HG03159 (cell line): ENCODE measurements at regions not wholly inside any gene's neighbourhood (a gene's known extent, or its start where the extent isn't known, plus 50 kb on each side); places are given as distances from the start of the nearest gene placed in this dataset.
"Not testable (repeated sequence)": the region's sequence is repeated elsewhere in the genome, so short reads cannot be mapped to it uniquely, and the experiment has no call there.

ENCODE experiments used
- ATAC-seq: cut with Tn5 transposase; IDR thresholded peaks from one replicate; pipeline ENCODE4 v1.9.1; 2021; ENCODE audit warnings: mild to moderate bottlenecking, moderate library complexity; ENCODE audit not compliant: unreplicated experiment

GRCh38 chr3:3902161-3902560 is 102.9 kb downstream of the LRRN1 start:
- ATAC-seq = no peak

- no peak for ATAC-seq
Measured at GRCh38 chr3:3906171-3906570, 106.9 kb downstream of the LRRN1 start.

- no peak for ATAC-seq
Measured at GRCh38 chr3:3907023-3907422, 107.8 kb downstream of the LRRN1 start.

GRCh38 chr3:3918763-3919162 is 119.5 kb downstream of the LRRN1 start:
- ATAC-seq = no peak

DNA sequence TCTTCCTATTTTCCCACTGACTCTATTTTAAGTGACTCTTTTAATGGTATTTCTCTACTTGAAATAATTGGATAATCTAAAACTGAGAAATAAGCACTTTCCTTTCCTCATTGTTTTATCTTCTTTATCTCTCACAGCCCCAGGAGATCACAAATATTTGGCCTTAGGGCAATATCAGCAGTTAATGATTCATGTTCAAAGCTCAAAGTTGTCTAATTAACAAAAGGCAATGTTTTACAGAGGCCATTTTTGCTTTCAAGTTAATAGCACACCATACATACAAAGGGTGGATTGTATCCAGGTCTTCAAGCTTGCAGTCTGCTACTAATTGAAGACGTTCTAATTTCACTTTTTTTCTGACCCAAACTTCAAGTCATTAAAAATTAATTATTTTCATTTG is 120.1 kb downstream of the LRRN1 start:
- ATAC-seq = no peak

GRCh38 chr3:3923619-3924018 is 124.4 kb downstream of the LRRN1 start:
- no peak for ATAC-seq

- ATAC-seq = no peak
Measured at GRCh38 chr3:3927198-3927597, 128.0 kb downstream of the LRRN1 start.

DNA sequence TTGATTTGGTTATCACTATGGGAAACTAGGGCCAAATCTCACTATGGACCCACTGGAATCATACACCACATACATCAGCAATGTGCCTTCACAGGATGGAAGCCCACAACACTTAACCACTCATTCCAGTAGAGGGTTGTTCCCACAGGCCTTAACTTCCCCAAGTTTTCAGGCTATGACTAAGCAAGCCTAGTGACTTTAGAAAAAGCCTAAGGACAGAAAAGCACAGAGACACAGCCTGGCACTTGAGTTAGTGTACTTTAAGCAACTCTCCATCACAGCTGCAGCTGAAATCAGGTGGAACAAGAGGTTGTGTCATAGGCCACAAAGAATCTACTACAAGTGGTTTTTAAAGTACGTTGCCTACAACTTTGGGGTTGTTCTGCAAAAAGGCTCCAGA is 128.7 kb downstream of the LRRN1 start:
- no peak for ATAC-seq

DNA sequence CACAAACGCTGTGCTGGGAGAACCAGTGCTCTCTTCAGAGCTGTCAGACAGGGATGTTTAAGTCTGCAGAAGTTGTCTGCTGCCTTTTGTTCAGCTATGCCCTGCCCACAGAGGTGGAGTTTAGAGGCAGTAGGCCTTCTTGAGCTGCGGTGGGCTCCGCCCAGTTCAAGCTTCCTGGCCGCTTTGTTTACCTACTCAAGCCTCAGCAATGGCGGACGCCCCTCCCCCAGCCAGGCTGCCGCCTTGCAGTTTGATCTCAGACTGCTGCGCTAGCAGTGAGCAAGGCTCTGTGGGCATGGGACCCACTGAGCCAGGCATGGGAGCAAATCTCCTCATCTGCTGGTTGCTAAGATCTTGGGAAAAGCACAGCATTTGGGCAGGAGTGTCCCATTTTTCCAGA is 142.1 kb downstream of the LRRN1 start:
- not testable (repeated sequence) for ATAC-seq

- ATAC-seq = no peak
Measured at GRCh38 chr3:3951071-3951470, 151.8 kb downstream of the LRRN1 start.

- ATAC-seq = no peak
Measured at GRCh38 chr3:3951501-3951900, 152.3 kb downstream of the LRRN1 start.

GRCh38 chr3:3962867-3963266 is 163.6 kb downstream of the LRRN1 start:
- ATAC-seq = not testable (repeated sequence)

DNA sequence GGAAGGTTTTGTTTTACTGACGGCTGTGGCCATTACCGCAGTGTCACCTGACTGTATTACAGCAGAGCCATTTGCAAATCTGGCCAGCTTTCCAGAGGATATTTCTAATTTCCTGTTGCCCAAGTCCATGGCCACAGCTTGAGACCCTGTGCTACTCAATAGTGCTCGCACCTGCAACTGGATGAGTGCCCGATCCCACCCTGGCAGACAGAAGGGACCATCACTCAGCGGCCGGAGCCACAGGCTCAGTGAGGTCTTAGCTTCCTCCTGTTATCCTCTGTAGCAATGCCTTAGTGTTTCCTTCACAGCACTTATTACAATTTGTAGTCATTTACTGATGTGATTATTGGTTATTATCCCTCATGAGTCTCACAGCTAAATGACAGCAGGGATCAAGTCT is 184.8 kb downstream of the LRRN1 start:
- ATAC-seq = no peak

GRCh38 chr3:3991598-3991997 is 192.4 kb downstream of the LRRN1 start:
- no peak for ATAC-seq

DNA sequence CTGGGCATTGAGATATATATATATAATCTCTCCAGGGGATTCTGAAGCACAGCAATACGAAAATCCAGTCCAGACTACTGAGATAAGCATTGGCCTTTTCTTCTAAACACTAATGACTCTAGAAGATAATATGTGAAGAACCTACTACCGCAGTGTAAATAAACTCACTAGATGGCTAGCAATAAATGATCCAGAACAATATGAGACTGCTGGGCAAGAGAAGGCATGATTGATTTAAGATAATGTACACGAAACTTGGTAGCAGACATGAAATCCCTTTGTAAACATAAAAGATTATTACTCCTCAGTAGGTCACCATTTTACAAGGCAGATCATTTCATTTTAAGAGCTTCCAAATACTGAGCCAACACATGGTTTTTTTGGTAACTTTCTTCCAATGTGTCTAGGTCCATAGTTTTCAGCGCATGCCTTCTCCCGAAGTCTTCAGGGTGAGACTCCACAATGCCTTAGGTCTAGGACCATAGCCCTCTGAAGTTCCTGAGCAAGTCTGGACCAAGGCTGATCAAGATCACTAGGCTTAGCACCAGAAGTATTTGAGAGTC is 193.2 kb downstream of the LRRN1 start:
- ATAC-seq = no peak

DNA sequence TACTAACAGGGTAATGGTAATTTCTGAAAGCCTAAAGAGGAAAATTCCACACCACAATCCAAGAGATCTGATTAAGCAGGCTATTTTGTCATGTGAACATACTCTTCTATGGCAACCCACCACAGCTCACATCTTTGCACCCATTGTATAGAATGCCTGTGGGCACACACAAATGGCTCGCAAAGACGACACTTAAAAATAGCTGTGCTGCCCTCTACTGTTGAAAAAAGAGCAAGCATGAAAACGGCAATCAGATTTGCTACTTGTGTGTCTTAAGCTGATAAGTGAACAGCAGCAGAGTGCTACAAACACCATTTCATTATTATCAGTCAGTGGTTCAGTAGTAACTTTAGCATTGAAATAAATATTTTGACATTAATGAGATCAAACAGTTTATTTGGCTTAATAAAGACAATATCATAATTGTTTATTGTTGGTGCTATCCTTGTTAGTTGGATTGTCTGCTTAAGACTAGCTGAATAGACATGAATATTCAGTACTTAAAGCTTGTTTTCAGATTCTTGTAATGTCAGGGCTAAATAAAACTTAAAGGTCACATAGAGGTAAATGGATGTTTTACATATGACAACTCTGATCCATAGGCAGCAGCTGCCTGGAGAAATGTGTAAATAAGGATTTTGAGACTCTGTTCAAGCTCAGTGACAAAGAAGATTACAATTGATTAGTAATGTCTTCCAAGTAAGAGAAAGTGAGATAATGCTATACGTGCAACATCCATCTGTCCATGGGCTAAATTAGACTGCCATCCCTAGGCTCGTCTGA is 199.1 kb downstream of the LRRN1 start:
- ATAC-seq = peak; percentile 96

DNA sequence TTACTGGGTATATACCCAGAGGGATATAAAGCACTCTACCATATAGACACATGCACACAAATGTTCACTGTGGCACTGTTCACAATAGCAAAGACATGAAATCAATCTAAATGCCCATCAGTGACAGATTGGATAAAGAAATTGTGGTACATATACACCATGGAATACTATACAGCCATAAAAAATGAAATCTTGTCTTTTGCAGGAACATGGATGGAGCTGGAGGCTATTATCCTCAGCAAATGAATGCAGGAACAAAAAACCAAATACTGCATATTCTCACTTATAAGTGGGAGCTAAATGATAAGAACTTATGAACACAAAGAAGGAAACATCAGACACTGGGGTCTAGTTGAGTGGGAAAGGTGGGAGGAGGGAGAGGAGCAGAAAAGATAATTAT is 200.1 kb downstream of the LRRN1 start:
- not testable (repeated sequence) for ATAC-seq

DNA sequence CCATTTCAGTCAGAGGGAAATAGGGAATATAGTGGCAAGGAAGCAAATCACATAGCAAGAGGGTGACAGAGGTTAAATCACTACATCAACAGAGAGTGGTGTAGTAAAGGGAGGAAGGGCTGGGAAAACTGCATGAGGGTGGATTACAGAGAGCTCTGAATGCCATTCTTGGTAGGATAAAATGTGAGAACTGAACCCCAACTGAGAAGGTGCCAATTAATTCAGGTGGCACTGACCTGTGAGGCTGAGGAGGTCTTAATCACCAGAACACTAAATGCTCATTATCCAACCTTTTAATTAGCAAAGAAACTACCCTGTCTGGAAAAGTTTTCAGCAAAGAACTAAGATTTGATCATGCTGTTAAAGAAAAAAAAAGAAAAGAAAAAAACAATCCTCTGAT is 202.7 kb downstream of the LRRN1 start:
- no peak for ATAC-seq

- ATAC-seq = no peak
Measured at GRCh38 chr3:4006288-4006687, 207.1 kb downstream of the LRRN1 start.

GRCh38 chr3:4008205-4008604 is 209.0 kb downstream of the LRRN1 start:
- no peak for ATAC-seq

- ATAC-seq = no peak
Measured at GRCh38 chr3:4011166-4011565, 211.9 kb downstream of the LRRN1 start.

- ATAC-seq = no peak
Measured at GRCh38 chr3:4015426-4015825, 216.2 kb downstream of the LRRN1 start.

GRCh38 chr3:4019501-4019900 is 220.3 kb downstream of the LRRN1 start:
- no peak for ATAC-seq
